ENCODE measurements at regions not wholly inside any gene's neighbourhood (a gene's known extent, or its start where the extent isn't known, plus 50 kb on each side); places are given as distances from the start of the nearest gene placed in this dataset.

DNA sequence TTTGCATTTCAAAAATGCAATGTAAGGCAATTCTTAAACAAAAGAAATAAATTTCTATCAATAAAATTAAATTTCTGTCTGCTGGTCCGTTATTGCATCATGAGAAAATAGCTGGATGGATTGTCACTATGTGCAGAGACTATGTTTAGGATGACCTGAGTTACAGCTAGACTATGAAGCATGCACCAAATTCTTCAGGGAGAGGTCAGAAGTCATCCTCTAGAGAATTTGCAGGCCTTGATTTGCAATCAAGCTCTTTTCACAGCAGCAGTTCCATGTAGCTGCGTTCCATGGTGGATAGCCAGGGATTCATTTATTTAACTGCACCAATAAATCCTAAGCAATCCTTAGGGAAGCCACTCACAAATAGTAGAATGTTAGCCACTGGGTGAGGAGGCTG is 253.7 kb downstream of the MSRB3 start:
- H3K27me3 ChIP-seq (ENCODE audit: control insufficient read depth, insufficient read depth, low read length) = no peaks in the 10 kb centered on the region
- no peak overlapping the region for H3K9ac ChIP-seq (ENCODE audit: low read length)
- H3K4me3 ChIP-seq (ENCODE audit: low read depth, low read length) = no peak overlapping the region
- H3K9me3 ChIP-seq (ENCODE audit: control insufficient read depth, insufficient read depth, low read depth, low read length) = 0 out of 2 replicates have a peak, but pooled peaks cover 6% of the 10 kb centered on the region
- H3K36me3 ChIP-seq (ENCODE audit: control insufficient read depth, insufficient read depth, low read length) = no peaks in the 10 kb centered on the region
- peaks cover 27% of the 10 kb centered on the region for H3K4me1 ChIP-seq (ENCODE audit: control insufficient read depth, insufficient read depth, low read length)
- no peak overlapping the region; the same call in 1 of the 2 replicates for H3K27ac ChIP-seq (ENCODE audit: low read depth, low read length)

DNA sequence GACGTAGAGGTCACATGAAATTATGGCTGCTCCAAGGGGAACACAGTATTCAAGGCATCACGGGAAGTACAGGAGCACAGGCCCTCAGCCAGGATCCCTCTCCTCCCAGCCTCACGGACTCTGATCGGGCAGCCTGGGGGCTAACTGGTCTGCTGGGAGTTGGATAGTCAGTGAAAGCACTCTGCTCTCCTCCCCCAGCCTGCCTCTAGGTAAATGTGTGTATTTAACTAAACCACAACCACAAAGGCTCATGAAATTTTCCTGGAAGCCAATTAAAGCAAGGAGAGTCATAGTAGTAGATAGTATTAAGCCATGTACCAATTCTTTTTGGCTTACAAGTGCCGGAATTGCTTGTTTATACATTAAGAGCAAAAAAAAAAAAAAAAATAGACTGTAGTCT is 254.3 kb downstream of the MSRB3 start:
- Histone ChIP-seq H3K9ac (ENCODE audit: low read length) (peak overlapping the region; percentile 55), H3K4me3 (ENCODE audit: low read depth, low read length) (no peak overlapping the region), H3K27me3 (ENCODE audit: control insufficient read depth, insufficient read depth, low read length) (no peaks in the 10 kb centered on the region), H3K9me3 (ENCODE audit: control insufficient read depth, insufficient read depth, low read depth, low read length) (0 out of 2 replicates have a peak, but pooled peaks cover 6% of the 10 kb centered on the region), H3K27ac (ENCODE audit: low read depth, low read length) (no peak overlapping the region; the same call in 1 of the 2 replicates), H3K36me3 (ENCODE audit: control insufficient read depth, insufficient read depth, low read length) (no peaks in the 10 kb centered on the region), H3K4me1 (ENCODE audit: control insufficient read depth, insufficient read depth, low read length) (peaks cover 27% of the 10 kb centered on the region)

DNA sequence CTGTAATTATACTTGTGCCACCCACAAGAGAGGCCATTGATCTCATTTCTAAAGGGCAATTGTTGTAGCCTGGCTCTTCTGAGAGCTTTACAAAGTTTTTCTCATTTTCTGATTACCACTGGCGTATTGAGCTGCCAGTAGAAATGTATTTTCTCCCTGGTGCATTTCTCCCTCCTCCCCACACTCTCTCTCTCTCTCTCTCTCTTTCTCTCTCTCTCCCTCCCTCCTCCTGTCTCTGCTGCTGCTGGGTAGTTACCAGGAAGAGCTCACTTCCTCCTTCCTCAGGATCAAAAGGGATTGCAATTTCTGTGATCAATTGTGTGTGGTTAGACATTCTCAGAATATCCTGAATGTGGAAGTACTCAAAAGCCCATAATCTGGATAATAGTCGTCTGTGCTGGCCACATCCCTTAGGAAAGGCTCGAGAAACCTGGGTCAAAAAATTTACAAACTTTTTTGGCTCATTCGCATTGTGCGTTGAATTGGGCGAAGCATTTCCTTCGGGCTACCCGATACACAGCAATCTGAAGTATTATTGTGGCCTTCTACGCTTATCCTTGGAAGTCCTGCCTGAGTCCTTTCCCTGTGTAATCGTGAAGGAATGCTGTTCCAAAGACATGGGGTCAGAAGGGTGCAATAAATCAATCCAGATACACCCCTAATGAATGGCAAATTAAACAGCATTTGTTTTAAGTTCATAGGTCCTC is 254.8 kb downstream of the MSRB3 start:
- Histone ChIP-seq H3K9ac (ENCODE audit: low read length) (peak overlapping the region; percentile 7), H3K27ac (ENCODE audit: low read depth, low read length) (no peak overlapping the region), H3K9me3 (ENCODE audit: control insufficient read depth, insufficient read depth, low read depth, low read length) (0 out of 2 replicates have a peak, but pooled peaks cover 3% of the 10 kb centered on the region), H3K4me1 (ENCODE audit: control insufficient read depth, insufficient read depth, low read length) (peaks cover 27% of the 10 kb centered on the region), H3K36me3 (ENCODE audit: control insufficient read depth, insufficient read depth, low read length) (no peaks in the 10 kb centered on the region), H3K27me3 (ENCODE audit: control insufficient read depth, insufficient read depth, low read length) (no peaks in the 10 kb centered on the region), H3K4me3 (ENCODE audit: low read depth, low read length) (no peak overlapping the region)

DNA sequence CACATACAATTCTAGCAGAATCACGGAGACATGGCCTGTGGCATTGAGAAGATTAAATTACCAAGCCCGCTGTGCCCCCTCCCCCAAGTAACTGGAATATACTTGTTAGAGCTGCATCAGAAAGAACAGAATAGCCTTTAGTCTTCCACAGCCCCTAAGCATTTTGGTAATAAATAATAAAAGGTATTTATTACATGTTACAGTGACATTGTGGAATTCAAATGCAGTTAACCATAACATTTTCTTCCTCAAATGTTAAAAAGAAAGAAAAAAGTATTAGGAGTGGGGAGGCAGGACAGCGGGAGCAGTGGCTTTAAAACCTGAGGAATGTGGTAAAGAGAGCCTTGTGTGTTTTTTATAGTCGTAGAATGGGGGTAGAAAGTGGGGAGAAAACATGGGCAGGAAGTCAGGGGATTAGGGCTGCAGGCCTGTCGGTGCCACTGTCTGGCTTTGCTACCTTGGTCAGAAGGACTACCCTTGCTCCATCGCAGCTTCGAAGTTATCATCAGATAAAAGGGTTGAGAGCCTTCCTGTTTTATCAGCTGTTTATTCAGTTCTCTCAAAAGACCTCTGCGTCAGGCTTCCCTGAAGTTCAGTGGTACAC is 255.9 kb downstream of the MSRB3 start:
- H3K27ac ChIP-seq (ENCODE audit: low read depth, low read length) = peak overlapping the region; percentile 29; the same call in 1 of the 2 replicates
- peak overlapping the region; percentile 42 for H3K9ac ChIP-seq (ENCODE audit: low read length)
- H3K36me3 ChIP-seq (ENCODE audit: control insufficient read depth, insufficient read depth, low read length) = no peaks in the 10 kb centered on the region
- H3K4me3 ChIP-seq (ENCODE audit: low read depth, low read length) = no peak overlapping the region
- no peaks in the 10 kb centered on the region for H3K27me3 ChIP-seq (ENCODE audit: control insufficient read depth, insufficient read depth, low read length)
- 0 out of 2 replicates have a peak, but pooled peaks cover under 1% of the 10 kb centered on the region for H3K9me3 ChIP-seq (ENCODE audit: control insufficient read depth, insufficient read depth, low read depth, low read length)
- H3K4me1 ChIP-seq (ENCODE audit: control insufficient read depth, insufficient read depth, low read length) = peaks cover 27% of the 10 kb centered on the region

DNA sequence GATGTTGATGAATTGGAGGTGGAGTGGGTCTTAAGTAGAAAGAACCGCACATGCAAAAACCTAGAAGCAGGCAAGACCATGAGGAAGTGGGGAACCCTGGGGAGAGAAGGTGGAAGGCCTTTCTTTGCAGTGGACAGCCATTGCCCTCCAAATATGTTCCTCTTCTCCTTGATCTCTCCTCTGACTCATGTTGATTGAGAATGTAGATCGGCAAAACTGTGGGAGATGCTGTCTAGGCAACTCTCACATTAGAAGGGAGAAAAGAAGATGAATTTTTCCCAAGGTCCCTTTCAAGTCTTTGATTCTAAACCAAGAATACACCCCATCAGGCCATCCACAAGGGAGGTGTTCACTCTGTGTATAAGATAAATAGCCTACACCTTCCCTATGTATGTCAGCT is 257.5 kb downstream of the MSRB3 start:
- Histone ChIP-seq H3K4me3 (ENCODE audit: low read depth, low read length) (no peak overlapping the region), H3K4me1 (ENCODE audit: control insufficient read depth, insufficient read depth, low read length) (peaks cover 27% of the 10 kb centered on the region), H3K27ac (ENCODE audit: low read depth, low read length) (no peak overlapping the region), H3K36me3 (ENCODE audit: control insufficient read depth, insufficient read depth, low read length) (no peaks in the 10 kb centered on the region), H3K27me3 (ENCODE audit: control insufficient read depth, insufficient read depth, low read length) (no peaks in the 10 kb centered on the region), H3K9ac (ENCODE audit: low read length) (no peak overlapping the region), H3K9me3 (ENCODE audit: control insufficient read depth, insufficient read depth, low read depth, low read length) (peaks cover 14% of the 10 kb centered on the region)

DNA sequence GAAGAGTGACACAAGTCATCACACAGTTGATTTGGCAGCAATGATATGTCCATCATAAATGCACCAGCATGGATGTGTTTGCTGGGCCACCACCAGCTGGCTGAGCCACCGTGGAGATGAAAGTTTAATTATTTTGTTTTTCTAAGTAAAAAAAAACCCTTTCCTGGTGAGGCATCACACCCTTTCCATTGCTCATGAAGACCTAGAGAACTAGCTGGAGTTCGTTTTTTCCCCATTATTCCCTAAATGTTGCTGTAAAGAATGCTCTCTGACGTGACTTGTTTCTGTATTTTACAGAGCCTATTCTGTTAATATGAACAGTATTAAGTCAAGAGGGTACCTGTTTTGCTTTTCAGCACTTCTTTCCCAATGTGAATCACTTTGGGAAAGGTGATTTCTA is 257.9 kb downstream of the MSRB3 start:
- Histone ChIP-seq H3K4me1 (ENCODE audit: control insufficient read depth, insufficient read depth, low read length) (peaks cover 27% of the 10 kb centered on the region), H3K36me3 (ENCODE audit: control insufficient read depth, insufficient read depth, low read length) (no peaks in the 10 kb centered on the region), H3K9me3 (ENCODE audit: control insufficient read depth, insufficient read depth, low read depth, low read length) (peaks cover 18% of the 10 kb centered on the region), H3K27ac (ENCODE audit: low read depth, low read length) (no peak overlapping the region), H3K4me3 (ENCODE audit: low read depth, low read length) (no peak overlapping the region), H3K9ac (ENCODE audit: low read length) (no peak overlapping the region), H3K27me3 (ENCODE audit: control insufficient read depth, insufficient read depth, low read length) (no peaks in the 10 kb centered on the region)

DNA sequence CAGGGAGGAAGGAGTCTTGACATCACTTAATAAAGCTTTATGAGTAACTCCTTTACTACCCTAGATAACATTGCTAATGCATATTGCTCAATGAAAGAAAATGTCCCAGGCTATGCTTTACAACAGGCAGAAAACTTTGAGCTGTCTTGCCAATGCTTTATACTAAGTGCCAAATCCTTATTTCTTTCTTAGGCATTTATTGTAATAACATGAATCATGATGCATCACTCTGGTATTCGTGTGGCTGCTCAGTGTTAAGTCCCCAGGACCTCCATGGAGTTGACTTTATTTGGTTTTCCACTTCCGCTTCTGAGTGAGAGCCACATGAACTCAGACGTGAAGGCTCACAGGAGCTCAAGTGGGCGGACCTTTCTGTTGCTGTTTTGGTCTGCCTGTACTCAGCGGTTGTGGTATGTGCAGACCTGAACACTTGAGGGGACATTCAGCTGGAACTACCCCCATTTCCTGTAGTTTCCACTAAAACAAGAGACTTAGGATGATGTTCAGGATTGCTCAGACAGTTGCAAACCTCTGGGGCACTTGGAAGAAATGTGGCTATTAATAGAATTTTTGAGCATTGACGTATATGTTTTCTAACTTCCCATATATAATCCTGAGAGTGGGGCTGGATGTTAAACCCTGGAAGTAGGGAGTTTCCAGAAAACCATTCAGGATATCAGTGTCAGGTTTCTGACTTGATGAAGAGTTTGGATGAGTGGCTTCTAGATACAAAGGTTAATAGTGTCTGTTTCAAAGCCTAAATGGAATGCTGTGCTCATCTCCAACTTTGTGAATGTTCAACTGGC is 258.6 kb downstream of the MSRB3 start:
- Histone ChIP-seq H3K4me3 (ENCODE audit: low read depth, low read length) (no peak overlapping the region), H3K4me1 (ENCODE audit: control insufficient read depth, insufficient read depth, low read length) (peaks cover 27% of the 10 kb centered on the region), H3K27ac (ENCODE audit: low read depth, low read length) (no peak overlapping the region)

DNA sequence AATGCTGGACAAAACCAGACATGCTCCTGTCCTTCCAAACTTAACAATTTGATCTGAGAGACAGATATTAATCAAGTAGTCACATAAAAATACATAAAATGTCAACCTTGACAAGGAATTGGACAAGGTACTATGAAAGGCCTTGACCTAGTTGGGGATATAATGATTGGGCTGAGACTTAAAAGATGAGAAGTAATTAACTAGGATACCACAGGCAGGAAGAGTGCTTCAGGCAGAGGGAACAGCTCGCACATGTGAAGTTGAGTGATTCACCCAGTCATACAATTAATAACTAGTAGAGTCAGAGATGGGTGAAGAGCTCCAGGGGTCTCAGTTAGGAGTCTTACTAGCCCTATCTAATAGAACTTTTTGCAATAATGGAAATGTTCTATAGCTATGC is 259.5 kb downstream of the MSRB3 start:
- Histone ChIP-seq H3K9me3 (ENCODE audit: control insufficient read depth, insufficient read depth, low read depth, low read length) (peaks cover 21% of the 10 kb centered on the region), H3K27ac (ENCODE audit: low read depth, low read length) (no peak overlapping the region), H3K9ac (ENCODE audit: low read length) (no peak overlapping the region), H3K36me3 (ENCODE audit: control insufficient read depth, insufficient read depth, low read length) (no peaks in the 10 kb centered on the region), H3K4me3 (ENCODE audit: low read depth, low read length) (no peak overlapping the region), H3K4me1 (ENCODE audit: control insufficient read depth, insufficient read depth, low read length) (peaks cover 19% of the 10 kb centered on the region), H3K27me3 (ENCODE audit: control insufficient read depth, insufficient read depth, low read length) (no peaks in the 10 kb centered on the region)

More for the DNA sequence above, 258.6 kb downstream of the MSRB3 start:
- Histone ChIP-seq H3K36me3 (ENCODE audit: control insufficient read depth, insufficient read depth, low read length) (no peaks in the 10 kb centered on the region), H3K9ac (ENCODE audit: low read length) (no peak overlapping the region), H3K27me3 (ENCODE audit: control insufficient read depth, insufficient read depth, low read length) (no peaks in the 10 kb centered on the region), H3K9me3 (ENCODE audit: control insufficient read depth, insufficient read depth, low read depth, low read length) (peaks cover 20% of the 10 kb centered on the region)

DNA sequence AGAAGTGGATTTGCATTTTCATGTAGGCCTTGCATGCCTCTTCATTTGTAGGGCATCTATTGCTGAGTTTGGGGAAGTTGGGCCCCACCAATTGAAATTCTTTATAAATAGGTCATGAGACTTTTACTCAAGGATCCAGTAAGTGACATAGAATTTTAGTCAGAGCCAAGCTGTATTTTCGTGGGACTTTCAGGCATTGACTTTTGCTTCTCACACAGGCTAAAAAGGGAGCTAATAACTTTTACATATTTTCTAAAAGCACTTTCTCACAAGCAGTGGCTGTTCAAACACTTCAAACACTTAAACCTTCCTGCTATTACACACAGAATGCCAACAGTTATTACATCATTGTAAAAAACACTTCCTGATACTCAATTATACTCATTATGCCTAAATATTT is 260.5 kb downstream of the MSRB3 start:
- Histone ChIP-seq H3K4me3 (ENCODE audit: low read depth, low read length) (no peak overlapping the region), H3K4me1 (ENCODE audit: control insufficient read depth, insufficient read depth, low read length) (peaks cover 8% of the 10 kb centered on the region; the same call in 1 of the 2 replicates), H3K9ac (ENCODE audit: low read length) (no peak overlapping the region), H3K27ac (ENCODE audit: low read depth, low read length) (no peak overlapping the region), H3K36me3 (ENCODE audit: control insufficient read depth, insufficient read depth, low read length) (no peaks in the 10 kb centered on the region), H3K27me3 (ENCODE audit: control insufficient read depth, insufficient read depth, low read length) (no peaks in the 10 kb centered on the region), H3K9me3 (ENCODE audit: control insufficient read depth, insufficient read depth, low read depth, low read length) (peaks cover 21% of the 10 kb centered on the region)

DNA sequence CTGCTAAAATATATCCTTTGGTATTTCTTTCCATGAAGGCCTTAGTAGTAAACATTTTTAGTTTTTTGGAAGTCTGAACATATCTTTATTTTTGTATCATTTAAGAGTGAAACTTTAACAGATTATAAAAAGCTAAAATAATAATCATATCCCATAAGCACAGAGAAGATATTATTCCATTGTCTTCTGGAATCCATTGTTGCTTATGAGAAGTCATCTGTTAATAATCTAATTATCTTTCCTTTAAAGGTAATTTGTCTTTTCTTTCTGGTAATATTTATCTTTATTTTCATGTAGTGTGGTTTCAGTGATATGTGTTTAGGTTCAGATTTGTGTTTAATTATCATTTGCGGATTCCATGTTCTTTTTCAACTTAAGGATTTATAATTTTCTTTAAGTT is 261.7 kb downstream of the MSRB3 start:
- H3K9me3 ChIP-seq (ENCODE audit: control insufficient read depth, insufficient read depth, low read depth, low read length) = peaks cover 21% of the 10 kb centered on the region
- H3K36me3 ChIP-seq (ENCODE audit: control insufficient read depth, insufficient read depth, low read length) = no peaks in the 10 kb centered on the region
- no peaks in the 10 kb centered on the region for H3K4me1 ChIP-seq (ENCODE audit: control insufficient read depth, insufficient read depth, low read length)
- no peak overlapping the region for H3K9ac ChIP-seq (ENCODE audit: low read length)
- H3K4me3 ChIP-seq (ENCODE audit: low read depth, low read length) = no peak overlapping the region
- H3K27me3 ChIP-seq (ENCODE audit: control insufficient read depth, insufficient read depth, low read length) = no peaks in the 10 kb centered on the region
- H3K27ac ChIP-seq (ENCODE audit: low read depth, low read length) = no peak overlapping the region

DNA sequence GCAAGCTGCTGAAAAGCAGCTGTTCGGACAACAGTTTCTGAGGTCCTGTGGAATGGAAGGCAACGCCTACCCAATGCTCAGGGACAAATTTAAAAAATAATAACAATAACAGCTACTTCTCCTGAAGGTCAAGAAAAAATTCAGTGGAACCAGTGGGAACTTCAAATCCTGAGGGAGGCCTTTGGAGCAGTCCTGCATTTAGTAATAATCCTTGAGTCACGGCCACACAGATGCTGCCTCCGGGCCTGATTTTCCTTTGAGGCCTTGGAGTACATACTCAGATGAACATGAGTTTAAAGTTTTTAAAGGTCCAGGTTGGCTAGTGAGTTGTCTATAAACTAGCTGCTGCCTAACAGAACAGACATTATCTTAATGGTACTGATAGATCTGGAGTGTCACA is 268.0 kb downstream of the MSRB3 start:
- Histone ChIP-seq H3K9me3 (ENCODE audit: control insufficient read depth, insufficient read depth, low read depth, low read length) (peaks cover 2% of the 10 kb centered on the region; the same call in 1 of the 2 replicates), H3K9ac (ENCODE audit: low read length) (no peak overlapping the region), H3K4me1 (ENCODE audit: control insufficient read depth, insufficient read depth, low read length) (no peaks in the 10 kb centered on the region), H3K4me3 (ENCODE audit: low read depth, low read length) (no peak overlapping the region), H3K27me3 (ENCODE audit: control insufficient read depth, insufficient read depth, low read length) (no peaks in the 10 kb centered on the region), H3K27ac (ENCODE audit: low read depth, low read length) (no peak overlapping the region), H3K36me3 (ENCODE audit: control insufficient read depth, insufficient read depth, low read length) (no peaks in the 10 kb centered on the region)
